Keratinocyte (primary cell): ENCODE measurements at regions not wholly inside any gene's neighbourhood (a gene's known extent, or its start where the extent isn't known, plus 50 kb on each side); places are given as distances from the start of the nearest gene placed in this dataset.

Experiments
- EZH2 ChIP-seq: IDR thresholded peaks from one replicate; pipeline ENCODE4 v1.6.1; 2012; ENCODE audit warnings: inconsistent platforms, mild to moderate bottlenecking, low read length, moderate library complexity
- TF ChIP-seq, protein P1 (sequence below), 3 experiments: IDR thresholded peaks in 1 of 3; conservative IDR thresholded peaks in 1 of 3; optimal IDR thresholded peaks in 1 of 3; 2 replicates in 2 of 3; 3 replicates in 1 of 3; pipeline versions ENCODE3 to v1.5.1; 2011; ENCODE audit warnings: low read length in 3 of 3, mild to moderate bottlenecking in 3 of 3, moderate library complexity in 2 of 3, control low read depth in 1 of 3, inconsistent platforms in 1 of 3; ENCODE audit not compliant: insufficient read depth in 2 of 3; ENCODE audit errors: extremely low read depth in 1 of 3

- TF ChIP-seq, protein P1, sequence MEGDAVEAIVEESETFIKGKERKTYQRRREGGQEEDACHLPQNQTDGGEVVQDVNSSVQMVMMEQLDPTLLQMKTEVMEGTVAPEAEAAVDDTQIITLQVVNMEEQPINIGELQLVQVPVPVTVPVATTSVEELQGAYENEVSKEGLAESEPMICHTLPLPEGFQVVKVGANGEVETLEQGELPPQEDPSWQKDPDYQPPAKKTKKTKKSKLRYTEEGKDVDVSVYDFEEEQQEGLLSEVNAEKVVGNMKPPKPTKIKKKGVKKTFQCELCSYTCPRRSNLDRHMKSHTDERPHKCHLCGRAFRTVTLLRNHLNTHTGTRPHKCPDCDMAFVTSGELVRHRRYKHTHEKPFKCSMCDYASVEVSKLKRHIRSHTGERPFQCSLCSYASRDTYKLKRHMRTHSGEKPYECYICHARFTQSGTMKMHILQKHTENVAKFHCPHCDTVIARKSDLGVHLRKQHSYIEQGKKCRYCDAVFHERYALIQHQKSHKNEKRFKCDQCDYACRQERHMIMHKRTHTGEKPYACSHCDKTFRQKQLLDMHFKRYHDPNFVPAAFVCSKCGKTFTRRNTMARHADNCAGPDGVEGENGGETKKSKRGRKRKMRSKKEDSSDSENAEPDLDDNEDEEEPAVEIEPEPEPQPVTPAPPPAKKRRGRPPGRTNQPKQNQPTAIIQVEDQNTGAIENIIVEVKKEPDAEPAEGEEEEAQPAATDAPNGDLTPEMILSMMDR (optimal IDR thresholded peaks at IDR 0.05 in 1 of 3, IDR thresholded peaks at IDR 0.05 in 1 of 3, conservative IDR thresholded peaks at IDR 0.05 in 1 of 3; ENCODE audit: extremely low read depth in 1 of 3, insufficient read depth in 2 of 3, low read length in 3 of 3), result no peak
- no peak for TF ChIP-seq EZH2
These were observed 97.1 kb downstream of the TXNL1 start for GRCh38 chr18:56541340-56541739.
